Ishikawa (cell line): ENCODE measurements at regions not wholly inside any gene's neighbourhood (a gene's known extent, or its start where the extent isn't known, plus 50 kb on each side); places are given as distances from the start of the nearest gene placed in this dataset.

Source experiments
- CEBPB ChIP-seq: IDR thresholded peaks from 2 replicates; pipeline ENCODE4 v1.6.1; 2012
- CREB1 ChIP-seq: IDR thresholded peaks from 2 replicates; pipeline ENCODE4 v1.6.1; 2012; ENCODE audit warnings: low read depth
- EGR1 ChIP-seq: IDR thresholded peaks from 2 replicates; pipeline ENCODE4 v1.6.1; 2012
- EP300 ChIP-seq: IDR thresholded peaks from 2 replicates; pipeline ENCODE4 v1.6.1; 2012; ENCODE audit warnings: borderline replicate concordance
- FOXM1 ChIP-seq: IDR thresholded peaks from 2 replicates; pipeline ENCODE4 v1.6.1; 2012; ENCODE audit warnings: low read depth, borderline replicate concordance
- NFIC ChIP-seq: IDR thresholded peaks from 2 replicates; pipeline ENCODE4 v1.6.1; 2012
- RAD21 ChIP-seq: IDR thresholded peaks from 2 replicates; pipeline ENCODE4 v1.6.1; 2012; ENCODE audit warnings: low read depth
- TAF1 ChIP-seq: IDR thresholded peaks from 2 replicates; pipeline ENCODE4 v1.6.1; 2012; ENCODE audit warnings: low read depth, mild to moderate bottlenecking
- TCF12 ChIP-seq: IDR thresholded peaks from 2 replicates; pipeline ENCODE4 v1.6.1; 2012; ENCODE audit warnings: low read depth
- TEAD4 ChIP-seq: IDR thresholded peaks from 2 replicates; pipeline ENCODE4 v1.6.1; 2012
- YY1 ChIP-seq: IDR thresholded peaks from 2 replicates; pipeline ENCODE4 v1.6.1; 2012; ENCODE audit warnings: low read depth
- ZBTB7A ChIP-seq: IDR thresholded peaks from 2 replicates; pipeline ENCODE4 v1.6.1; 2012; ENCODE audit warnings: low read depth
- TF ChIP-seq, protein P1 (sequence below): IDR thresholded peaks from 2 replicates; pipeline ENCODE4 v1.6.1; 2012
- TF ChIP-seq, protein P2 (sequence below): IDR thresholded peaks from 2 replicates; pipeline ENCODE4 v1.6.1; 2012
- TF ChIP-seq, protein P3 (sequence below): IDR thresholded peaks from 2 replicates; pipeline ENCODE4 v1.6.1; 2012; ENCODE audit warnings: low read depth, mild to moderate bottlenecking

DNA sequence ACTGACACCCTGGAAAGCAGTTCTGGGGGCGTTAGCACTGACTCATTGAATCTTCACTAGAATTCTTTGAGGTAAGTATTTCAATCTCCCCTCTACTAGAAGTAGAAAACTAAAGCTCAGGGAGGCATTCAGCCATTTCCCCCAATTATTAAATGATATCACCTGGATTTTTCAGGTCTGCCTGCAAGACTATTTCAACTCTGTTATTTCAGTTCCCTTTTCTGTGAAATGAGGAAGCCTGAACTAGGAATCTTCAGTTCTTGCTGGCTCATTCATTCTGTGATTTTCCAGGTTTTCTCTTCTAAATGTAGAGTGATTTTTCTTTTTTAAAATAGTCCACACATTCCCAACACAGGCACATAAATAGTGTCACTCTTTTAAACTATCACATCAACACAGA lies 337.0 kb upstream of the NR5A2 start:
- TF ChIP-seq EP300: no peak
- no peak for TF ChIP-seq TEAD4
- TF ChIP-seq YY1: no peak
- TF ChIP-seq FOXM1: no peak
- TF ChIP-seq RAD21: no peak
- TF ChIP-seq TCF12: no peak
- TF ChIP-seq, protein P1, sequence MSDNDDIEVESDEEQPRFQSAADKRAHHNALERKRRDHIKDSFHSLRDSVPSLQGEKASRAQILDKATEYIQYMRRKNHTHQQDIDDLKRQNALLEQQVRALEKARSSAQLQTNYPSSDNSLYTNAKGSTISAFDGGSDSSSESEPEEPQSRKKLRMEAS: no peak
- TF ChIP-seq TAF1: no peak
- TF ChIP-seq NFIC: no peak
- TF ChIP-seq, protein P2, sequence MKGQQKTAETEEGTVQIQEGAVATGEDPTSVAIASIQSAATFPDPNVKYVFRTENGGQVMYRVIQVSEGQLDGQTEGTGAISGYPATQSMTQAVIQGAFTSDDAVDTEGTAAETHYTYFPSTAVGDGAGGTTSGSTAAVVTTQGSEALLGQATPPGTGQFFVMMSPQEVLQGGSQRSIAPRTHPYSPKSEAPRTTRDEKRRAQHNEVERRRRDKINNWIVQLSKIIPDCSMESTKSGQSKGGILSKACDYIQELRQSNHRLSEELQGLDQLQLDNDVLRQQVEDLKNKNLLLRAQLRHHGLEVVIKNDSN: no peak
- no peak for TF ChIP-seq CREB1
- no peak for TF ChIP-seq CEBPB
- no peak for TF ChIP-seq ZBTB7A
- TF ChIP-seq, protein P3, sequence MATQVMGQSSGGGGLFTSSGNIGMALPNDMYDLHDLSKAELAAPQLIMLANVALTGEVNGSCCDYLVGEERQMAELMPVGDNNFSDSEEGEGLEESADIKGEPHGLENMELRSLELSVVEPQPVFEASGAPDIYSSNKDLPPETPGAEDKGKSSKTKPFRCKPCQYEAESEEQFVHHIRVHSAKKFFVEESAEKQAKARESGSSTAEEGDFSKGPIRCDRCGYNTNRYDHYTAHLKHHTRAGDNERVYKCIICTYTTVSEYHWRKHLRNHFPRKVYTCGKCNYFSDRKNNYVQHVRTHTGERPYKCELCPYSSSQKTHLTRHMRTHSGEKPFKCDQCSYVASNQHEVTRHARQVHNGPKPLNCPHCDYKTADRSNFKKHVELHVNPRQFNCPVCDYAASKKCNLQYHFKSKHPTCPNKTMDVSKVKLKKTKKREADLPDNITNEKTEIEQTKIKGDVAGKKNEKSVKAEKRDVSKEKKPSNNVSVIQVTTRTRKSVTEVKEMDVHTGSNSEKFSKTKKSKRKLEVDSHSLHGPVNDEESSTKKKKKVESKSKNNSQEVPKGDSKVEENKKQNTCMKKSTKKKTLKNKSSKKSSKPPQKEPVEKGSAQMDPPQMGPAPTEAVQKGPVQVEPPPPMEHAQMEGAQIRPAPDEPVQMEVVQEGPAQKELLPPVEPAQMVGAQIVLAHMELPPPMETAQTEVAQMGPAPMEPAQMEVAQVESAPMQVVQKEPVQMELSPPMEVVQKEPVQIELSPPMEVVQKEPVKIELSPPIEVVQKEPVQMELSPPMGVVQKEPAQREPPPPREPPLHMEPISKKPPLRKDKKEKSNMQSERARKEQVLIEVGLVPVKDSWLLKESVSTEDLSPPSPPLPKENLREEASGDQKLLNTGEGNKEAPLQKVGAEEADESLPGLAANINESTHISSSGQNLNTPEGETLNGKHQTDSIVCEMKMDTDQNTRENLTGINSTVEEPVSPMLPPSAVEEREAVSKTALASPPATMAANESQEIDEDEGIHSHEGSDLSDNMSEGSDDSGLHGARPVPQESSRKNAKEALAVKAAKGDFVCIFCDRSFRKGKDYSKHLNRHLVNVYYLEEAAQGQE: no peak
- TF ChIP-seq EGR1: no peak

DNA sequence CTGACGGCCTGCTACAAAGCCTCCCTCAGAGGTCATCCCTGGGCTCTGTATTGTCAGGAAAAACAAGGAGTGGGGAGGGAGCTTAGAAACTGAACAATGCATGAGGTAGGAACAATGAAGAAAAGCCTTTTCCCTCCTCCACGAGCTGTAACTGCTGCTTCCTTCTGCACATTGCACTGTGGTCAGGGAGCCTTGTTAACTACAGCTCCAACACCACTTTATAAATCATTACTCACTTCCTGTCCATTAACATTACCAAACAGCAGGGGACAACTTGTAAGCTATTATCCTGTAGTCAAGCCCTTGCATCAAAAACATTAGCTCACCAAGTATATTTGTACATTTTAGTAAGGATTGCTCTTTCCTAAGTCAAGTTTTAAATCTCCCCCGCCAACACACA lies 336.0 kb upstream of the NR5A2 start:
- TF ChIP-seq TCF12: peak; percentile 34; the same call in 1 of the 2 replicates
- TF ChIP-seq FOXM1: no peak
- TF ChIP-seq, protein P1: 0 out of 2 replicates have a peak, but pooled peaks have one; percentile 14
- TF ChIP-seq EP300: peak; percentile 42; the same call in 1 of the 2 replicates
- TF ChIP-seq RAD21: 0 out of 2 replicates have a peak, but pooled peaks have one; percentile 10
- peak; percentile 42; the same call in 1 of the 2 replicates for TF ChIP-seq TEAD4

DNA sequence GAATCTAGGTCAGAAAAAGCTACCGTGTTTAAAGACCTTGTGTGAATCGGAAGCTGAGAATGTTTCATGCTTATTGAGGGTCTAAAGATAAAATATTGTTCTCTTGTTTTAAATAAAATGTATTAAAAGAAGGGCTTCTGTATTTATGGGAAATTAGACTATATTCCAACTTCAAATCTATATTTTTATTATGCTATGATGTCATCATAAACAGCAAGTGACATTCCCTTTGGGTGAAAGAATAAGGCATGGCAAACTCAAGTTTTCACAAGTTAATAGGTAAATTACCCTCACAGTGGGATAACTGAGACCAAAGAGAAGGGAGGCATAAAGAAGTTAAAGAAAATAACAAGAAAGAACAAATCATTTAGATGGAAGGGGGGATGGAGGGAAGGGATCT lies 333.8 kb upstream of the NR5A2 start:
- TF ChIP-seq, protein P3: no peak
- TF ChIP-seq EP300: no peak
- TF ChIP-seq CREB1: no peak
- TF ChIP-seq FOXM1: no peak

DNA sequence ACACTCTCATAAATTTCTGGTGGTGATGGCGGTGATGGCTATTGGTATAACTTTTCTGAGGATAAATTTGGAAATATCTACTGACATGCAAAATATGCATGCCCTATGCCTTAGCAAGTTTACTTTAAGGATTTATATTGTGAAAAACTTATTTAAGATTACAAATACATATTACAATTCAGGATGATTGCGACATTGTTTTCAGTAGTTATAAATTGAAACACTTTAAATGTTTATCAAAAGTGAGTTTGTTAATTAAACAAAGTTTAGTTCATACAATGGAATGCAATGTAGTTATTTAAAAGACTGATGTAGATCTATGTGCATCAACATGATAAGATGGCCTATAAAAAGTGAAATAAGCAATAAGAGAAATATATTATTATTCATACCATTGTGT lies 331.3 kb upstream of the NR5A2 start:
- TF ChIP-seq FOXM1 (no peak), TCF12 (no peak), NFIC (no peak), TAF1 (no peak), ZBTB7A (no peak), YY1 (no peak), EGR1 (no peak), CEBPB (no peak), CREB1 (no peak), RAD21 (no peak)
- TF ChIP-seq, protein P1: no peak
- TF ChIP-seq, protein P2: no peak
- TF ChIP-seq, protein P3: no peak

DNA sequence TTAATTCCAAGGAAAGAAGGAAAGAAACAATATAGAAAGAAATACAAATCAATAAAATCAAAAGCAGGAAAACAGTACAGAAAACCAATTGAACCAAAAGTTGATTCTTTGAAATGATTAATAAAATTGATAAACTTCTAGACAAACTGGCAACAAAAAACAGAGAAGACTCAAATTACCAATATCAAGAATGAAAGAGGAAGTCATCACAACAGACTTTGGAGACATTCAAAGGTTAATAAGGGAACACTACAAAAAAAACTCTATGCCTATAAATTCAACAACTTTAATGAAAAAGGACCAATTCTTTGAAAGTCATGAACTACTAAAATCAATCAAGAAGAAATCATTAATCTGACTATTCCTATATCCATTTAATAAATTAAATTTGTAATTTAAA lies 329.3 kb upstream of the NR5A2 start:
- no peak for TF ChIP-seq EGR1
- TF ChIP-seq TEAD4: no peak
- no peak for TF ChIP-seq RAD21
- no peak for TF ChIP-seq TCF12
- no peak for TF ChIP-seq TAF1
- TF ChIP-seq, protein P3: no peak
- no peak for TF ChIP-seq FOXM1
- TF ChIP-seq CREB1: no peak
- TF ChIP-seq, protein P1: no peak
- no peak for TF ChIP-seq YY1
- TF ChIP-seq CEBPB: no peak
- TF ChIP-seq, protein P2: no peak
- TF ChIP-seq ZBTB7A: no peak
